ENCODE measurements at regions not wholly inside any gene's neighbourhood (a gene's known extent, or its start where the extent isn't known, plus 50 kb on each side); places are given as distances from the start of the nearest gene placed in this dataset.

- TF ChIP-seq SUZ12 (IDR thresholded peaks at IDR 0.05) (no peak), SP1 (IDR thresholded peaks at IDR 0.05) (no peak), FOXA1 (IDR thresholded peaks at IDR 0.05) (no peak), ZNF384 (IDR thresholded peaks at IDR 0.05) (no peak), LEF1 (IDR thresholded peaks at IDR 0.05; ENCODE audit: borderline replicate concordance) (no peak), BHLHE40 (IDR thresholded peaks at IDR 0.05; ENCODE audit: borderline replicate concordance) (no peak), FOXK2 (IDR thresholded peaks at IDR 0.05) (no peak), L3MBTL2 (conservative IDR thresholded peaks at IDR 0.05) (no peak), PKNOX1 (IDR thresholded peaks at IDR 0.05) (no peak), ELF4 (IDR thresholded peaks at IDR 0.05) (no peak), ARNT (IDR thresholded peaks at IDR 0.05) (no peak), NFRKB (IDR thresholded peaks at IDR 0.05) (no peak), FOXM1 (IDR thresholded peaks at IDR 0.05; ENCODE audit: borderline replicate concordance) (no peak), CTBP1 (IDR thresholded peaks at IDR 0.05; ENCODE audit: borderline replicate concordance) (no peak)
Observed at GRCh38 chr12:24436667-24437066, 487.2 kb upstream of the SOX5 start.
